Right renal cortex interstitium (tissue), 3 donors: ENCODE measurements at regions not wholly inside any gene's neighbourhood (a gene's known extent, or its start where the extent isn't known, plus 50 kb on each side); places are given as distances from the start of the nearest gene placed in this dataset.
A peak's percentile ranks its signal among the peaks of the same experiment; 100 is the strongest.
"Not testable (repeated sequence)": the region's sequence is repeated elsewhere in the genome, so short reads cannot be mapped to it uniquely, and the experiment has no call there.

Experiments
- DNase-seq, 3 donors: peaks; one replicate each; pipeline ENCODE4 v3.0.0-alpha.2; 2013; ENCODE audit warnings: low read depth in 3 of 3, low spot score in 2 of 3

DNA sequence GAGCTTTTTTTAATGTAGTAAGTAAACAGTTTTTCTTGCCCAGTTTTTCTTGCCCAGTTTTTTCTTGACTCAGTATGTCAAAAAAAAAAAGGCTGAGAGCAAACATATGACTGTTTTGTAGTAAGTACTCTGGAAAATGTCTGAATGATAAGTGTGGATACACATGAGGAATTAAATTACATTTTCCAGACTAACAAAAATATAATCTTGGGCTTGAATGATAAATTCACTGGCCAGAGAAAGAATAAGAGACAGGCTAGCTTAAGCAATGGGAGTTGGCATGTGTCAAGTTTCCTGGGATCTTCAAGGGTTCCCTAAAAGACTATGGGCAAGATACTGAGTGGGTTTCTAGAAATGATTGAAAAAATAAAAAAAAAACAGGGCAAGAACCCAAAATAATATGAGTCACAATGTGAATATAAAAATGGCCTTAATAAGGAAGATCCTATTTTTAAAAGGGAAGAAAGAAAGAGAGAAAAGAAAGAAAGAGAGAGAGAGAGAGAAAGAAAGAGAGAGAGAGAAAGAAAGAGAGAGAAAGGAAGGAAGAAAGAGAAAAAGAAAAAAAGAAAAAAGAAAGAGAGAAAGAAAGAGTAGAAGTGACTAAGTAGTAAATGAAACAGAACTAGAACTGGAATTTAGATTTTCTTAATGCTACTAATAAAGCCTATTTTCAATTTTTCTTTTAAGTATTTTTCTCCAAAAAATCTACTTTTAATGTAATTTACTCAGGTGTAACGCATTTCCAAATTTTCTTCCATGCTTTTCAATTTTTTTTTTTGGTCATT, 60.2 kb downstream of the TFPI2 start:
- DNase-seq = no peak

- DNase-seq = no peak
Measured at GRCh38 chr7:93828260-93828659, 62.3 kb downstream of the TFPI2 start.

DNA sequence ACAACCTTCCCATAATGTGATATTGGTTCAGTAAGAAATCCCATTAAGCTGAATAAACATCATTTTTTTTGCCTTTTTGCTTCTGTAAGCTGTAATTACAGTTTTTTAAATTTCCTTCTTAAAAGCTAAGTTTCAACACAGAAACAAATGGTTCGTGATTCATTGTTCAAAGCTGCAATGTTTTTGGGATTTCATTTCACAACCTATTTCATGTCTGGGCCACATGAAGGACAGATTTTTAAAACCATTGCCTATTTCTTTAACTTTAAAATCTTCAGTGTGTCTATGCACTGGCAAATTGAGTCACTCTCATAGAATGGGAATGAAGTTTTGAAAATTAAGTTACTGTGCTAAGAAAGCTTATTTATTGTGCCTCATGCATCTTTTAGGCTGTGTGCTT, 66.9 kb downstream of the TFPI2 start:
- DNase-seq = no peak

GRCh38 chr7:93821463-93821862, 69.1 kb downstream of the TFPI2 start:
- DNase-seq = no peak

GRCh38 chr7:93819699-93820098, 70.9 kb downstream of the TFPI2 start:
- DNase-seq = no peak

DNA sequence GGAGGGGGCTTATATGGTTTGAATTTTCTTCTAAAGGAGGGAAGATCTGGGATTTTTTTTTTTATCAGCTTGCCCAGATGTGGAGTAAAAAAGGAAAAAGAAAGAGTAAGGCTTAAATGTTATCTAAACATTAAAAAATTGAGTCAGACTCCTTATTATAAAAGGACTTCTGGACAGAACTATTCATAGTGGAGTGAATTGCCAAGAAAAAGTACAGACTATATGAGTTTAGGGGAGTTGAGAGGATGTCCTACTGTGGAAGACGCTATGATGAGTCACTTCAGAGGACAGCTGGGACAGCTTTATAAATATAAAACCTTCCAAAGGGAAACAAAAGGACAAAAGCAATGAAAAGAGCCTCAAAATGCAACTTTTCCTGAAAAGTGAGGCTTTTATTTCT, 73.0 kb downstream of the TFPI2 start:
- DNase-seq = no peak

DNA sequence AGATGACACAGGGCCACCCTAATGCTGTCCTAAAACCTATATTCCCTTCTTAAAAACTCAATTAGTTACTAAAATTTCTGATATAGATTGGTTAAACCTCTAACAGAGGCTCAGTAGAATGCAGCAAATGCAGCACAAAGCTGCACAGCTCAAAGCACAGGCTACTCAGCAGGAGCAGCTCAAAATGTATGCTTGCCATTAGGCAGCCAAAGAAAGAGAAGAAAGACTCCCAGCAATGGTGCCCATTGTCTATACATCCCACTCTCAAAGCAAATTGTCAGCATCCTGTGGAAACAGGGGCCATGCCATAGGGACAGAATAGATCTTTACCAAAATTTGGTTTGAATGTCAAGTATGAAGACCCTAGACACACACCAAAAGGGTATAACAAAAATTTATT, 73.5 kb downstream of the TFPI2 start:
- no peak for DNase-seq

GRCh38 chr7:93813514-93813913, 77.0 kb downstream of the TFPI2 start:
- DNase-seq = no peak

DNA sequence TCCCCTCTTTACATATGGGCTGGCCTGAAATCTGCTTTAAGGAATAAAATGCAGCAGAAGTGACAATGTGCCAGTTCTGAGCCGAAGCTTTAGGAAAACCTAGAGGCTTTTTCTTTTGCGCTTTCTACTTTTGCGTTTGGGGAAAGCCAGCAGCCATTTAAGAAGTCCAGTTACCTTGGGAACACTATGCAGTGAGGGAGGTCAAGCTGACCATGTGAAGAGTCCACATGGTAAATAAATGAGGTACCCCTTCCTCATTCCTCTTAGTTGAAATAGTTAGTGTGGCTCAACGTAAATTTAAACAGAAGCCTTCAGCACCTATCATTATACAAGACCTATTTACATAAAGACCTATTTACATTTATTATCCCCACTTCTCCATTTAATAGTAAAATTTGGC, 78.5 kb downstream of the TFPI2 start:
- no peak for DNase-seq

- no peak for DNase-seq
Measured at GRCh38 chr7:93811198-93811597, 79.4 kb downstream of the TFPI2 start.

GRCh38 chr7:93810561-93810960, 80.0 kb downstream of the TFPI2 start:
- no peak for DNase-seq

GRCh38 chr7:93804726-93805125, 85.8 kb downstream of the TFPI2 start:
- DNase-seq = no peak

- DNase-seq = peak in 1 of 3 donors; percentile 1
Measured at GRCh38 chr7:93799750-93800357, 90.7 kb downstream of the TFPI2 start.

- not testable (repeated sequence) for DNase-seq
Measured at GRCh38 chr7:93793084-93793697, 97.4 kb downstream of the TFPI2 start.

DNA sequence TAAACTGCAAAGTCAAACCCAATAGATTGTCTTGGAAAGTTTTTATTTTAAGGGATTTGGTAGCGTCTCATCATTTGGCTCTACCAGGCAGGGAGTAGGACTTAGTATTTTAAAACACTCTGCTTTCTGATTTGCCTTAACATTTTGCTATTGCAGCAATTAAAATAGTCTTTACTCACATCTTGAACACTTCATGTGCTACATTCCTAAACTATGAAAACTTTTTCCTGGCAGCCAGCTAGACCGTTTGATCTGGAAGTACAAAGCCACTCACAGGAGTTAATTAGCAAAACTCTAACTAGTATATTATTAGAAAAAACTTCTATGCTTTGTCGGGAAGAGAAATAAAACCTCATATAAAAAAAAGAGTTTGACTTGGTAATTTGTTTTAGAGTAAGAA, 111.4 kb downstream of the TFPI2 start:
- no peak for DNase-seq

- no peak for DNase-seq
Measured at GRCh38 chr7:93778384-93778783, 112.2 kb downstream of the TFPI2 start.

DNA sequence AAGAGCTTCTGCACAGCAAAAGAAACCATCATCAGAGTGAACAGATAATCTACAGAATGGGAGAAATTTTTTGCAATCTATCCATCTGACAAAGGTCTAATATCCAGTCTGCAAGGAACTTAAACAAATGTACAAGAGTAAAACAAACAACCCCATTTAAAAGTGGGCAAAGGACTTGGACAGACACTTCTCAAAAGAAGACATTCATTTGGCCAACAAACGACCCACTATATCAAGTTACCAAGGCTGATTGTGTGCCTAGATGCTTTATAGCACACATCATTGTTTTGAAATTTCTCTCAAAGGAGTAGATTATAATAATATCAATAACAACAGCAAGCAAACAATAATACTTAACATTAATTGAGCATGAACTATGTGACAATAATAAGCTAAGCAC, 117.1 kb downstream of the TFPI2 start:
- no peak for DNase-seq

GRCh38 chr7:93765475-93765874, 125.1 kb downstream of the TFPI2 start:
- no peak for DNase-seq

DNA sequence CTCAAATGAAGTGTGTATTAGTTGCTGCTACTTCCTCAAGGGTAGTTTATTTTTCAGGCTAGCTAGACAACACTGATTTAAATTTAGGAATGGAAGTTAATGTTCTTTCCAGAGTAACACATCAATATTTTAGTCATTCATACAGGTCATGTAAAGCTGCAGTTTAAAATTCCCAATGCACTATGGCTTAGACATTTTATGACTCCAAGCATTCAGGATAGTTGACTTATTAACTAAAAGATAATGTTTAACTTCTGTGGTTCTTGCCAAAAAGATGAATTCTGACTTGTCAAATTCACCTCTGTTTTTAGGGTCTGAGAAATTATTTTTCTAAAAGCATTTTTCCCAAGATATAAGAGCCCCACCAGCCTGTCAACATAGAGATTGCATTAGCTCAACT, 131.9 kb downstream of the TFPI2 start:
- DNase-seq = peak in 1 of 3 donors; percentile 15

DNA sequence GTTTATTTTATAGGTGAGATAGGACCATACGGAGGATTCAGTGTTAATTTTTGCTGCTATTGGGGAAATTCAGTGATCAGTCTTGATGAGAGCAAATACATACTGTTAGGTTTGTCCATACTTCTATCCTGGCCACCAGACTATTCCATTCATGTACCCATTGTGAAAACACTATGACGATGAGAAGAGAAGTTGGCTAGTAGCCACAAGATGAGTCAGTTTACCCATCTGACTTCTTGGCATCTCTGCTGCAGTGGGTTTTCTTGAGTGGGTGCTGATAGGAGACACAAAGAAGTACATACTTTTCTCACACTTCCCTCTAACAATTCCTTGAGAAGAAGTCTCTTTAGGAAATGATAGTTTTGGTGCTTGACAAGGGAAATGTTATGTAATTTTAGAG, 133.1 kb downstream of the TFPI2 start:
- no peak for DNase-seq

- no peak for DNase-seq
Measured at GRCh38 chr7:93756890-93757289, 133.7 kb downstream of the TFPI2 start.

DNA sequence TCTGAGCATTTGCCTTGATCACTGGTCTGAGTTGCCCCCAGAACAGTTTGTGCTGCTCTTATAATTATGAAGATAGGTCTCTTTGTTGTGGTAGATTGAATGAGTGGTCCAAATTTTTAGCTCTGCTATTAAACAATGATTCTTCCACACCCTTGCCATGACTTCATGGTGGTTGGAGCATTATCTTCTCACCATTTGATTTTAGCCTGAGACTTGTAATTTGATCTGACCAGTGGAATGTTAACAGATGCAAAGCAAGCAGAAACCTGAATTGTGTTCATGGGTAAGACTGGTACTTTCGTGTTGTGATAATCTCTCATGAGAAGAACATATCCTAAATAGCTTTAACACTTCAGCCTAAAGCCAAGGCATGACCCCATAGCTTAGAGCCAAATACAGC, 139.1 kb downstream of the TFPI2 start:
- no peak for DNase-seq
